Endothelial cell of hepatic sinusoid (primary cell): ENCODE measurements at regions not wholly inside any gene's neighbourhood (a gene's known extent, or its start where the extent isn't known, plus 50 kb on each side); places are given as distances from the start of the nearest gene placed in this dataset.
"Not testable (repeated sequence)": the region's sequence is repeated elsewhere in the genome, so short reads cannot be mapped to it uniquely, and the experiment has no call there.

Experiments used
- in situ Hi-C: cut with HindIII; loops from 2 replicates; pipeline ENCODE4 v1.10.0; 2017; ENCODE audit warnings: low sequenced_read_pairs

- in situ Hi-C loops, result no loop called here
These were observed 222.2 kb upstream of the SLC35B3 start for GRCh38 chr6:8657522-8657921.

GRCh38 chr6:8655670-8656454 lies 220.5 kb upstream of the SLC35B3 start:
- in situ Hi-C loops, result no loop called here

- in situ Hi-C loops, result no loop called here
These were observed 217.4 kb upstream of the SLC35B3 start for GRCh38 chr6:8652710-8653109.

DNA sequence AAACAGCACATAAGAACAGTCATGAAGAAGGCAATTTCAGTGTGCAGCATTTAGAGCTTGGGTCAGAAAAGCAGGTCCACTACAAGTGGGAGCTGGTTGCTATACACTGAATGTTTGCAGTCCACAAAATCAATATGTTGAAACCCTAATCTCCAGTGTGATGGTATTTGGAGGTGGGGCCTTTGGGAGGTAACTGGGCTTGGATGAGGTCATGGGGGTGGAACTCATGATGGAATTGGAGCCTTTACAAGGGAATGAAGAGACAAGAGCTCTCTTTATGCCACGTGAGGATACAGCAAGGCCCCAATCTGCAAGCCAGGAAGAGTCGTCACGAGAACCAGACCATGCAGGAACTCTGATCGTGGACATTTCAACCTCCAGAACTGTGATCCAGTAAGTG lies 216.7 kb upstream of the SLC35B3 start:
- in situ Hi-C loops, result no loop called here

- in situ Hi-C loops, result no loop called here
These were observed 209.9 kb upstream of the SLC35B3 start for GRCh38 chr6:8645212-8645611.

DNA sequence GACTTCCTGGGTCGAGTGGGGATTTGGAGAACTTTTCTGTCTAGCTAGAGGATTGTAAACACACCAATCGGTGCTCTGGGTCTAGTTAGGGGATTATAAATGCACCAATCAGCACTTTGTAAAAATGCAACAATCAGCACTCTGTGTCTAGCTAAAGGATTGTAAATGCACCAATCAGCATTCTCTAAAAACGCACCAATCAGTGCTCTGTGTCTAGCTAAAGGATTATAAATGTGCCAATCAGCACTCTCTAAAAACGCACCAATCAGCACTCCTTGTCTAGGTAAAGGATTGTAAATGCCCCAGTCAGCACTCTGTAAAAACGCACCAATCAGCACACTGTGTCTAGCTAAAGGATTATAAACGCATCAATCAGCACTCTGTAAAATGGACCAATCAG lies 209.0 kb upstream of the SLC35B3 start:
- in situ Hi-C loops, result no loop called here

DNA sequence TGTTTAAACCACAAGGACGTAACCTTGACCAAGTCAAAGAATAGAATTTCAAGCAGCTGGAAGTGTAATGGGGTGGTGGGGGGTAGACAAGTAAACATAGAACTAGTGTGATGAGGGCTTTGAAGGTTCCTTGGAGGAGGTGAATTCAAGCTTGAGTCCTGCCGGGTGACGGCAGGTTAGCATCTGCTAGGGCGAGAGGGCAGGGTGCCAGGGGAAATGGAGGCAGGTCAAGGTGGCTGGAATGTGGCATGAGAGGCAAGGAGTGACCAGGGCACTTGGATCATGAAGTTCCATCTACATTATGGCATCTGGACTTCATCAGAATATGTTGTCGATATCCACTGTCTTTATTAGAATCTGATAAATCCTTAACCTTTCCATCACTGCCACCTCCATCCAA lies 207.5 kb upstream of the SLC35B3 start:
- in situ Hi-C loops, result no loop called here

GRCh38 chr6:8642131-8642530 lies 206.8 kb upstream of the SLC35B3 start:
- in situ Hi-C loops, result no loop called here

GRCh38 chr6:8639928-8640649 lies 204.7 kb upstream of the SLC35B3 start:
- in situ Hi-C loops, result no loop called here

DNA sequence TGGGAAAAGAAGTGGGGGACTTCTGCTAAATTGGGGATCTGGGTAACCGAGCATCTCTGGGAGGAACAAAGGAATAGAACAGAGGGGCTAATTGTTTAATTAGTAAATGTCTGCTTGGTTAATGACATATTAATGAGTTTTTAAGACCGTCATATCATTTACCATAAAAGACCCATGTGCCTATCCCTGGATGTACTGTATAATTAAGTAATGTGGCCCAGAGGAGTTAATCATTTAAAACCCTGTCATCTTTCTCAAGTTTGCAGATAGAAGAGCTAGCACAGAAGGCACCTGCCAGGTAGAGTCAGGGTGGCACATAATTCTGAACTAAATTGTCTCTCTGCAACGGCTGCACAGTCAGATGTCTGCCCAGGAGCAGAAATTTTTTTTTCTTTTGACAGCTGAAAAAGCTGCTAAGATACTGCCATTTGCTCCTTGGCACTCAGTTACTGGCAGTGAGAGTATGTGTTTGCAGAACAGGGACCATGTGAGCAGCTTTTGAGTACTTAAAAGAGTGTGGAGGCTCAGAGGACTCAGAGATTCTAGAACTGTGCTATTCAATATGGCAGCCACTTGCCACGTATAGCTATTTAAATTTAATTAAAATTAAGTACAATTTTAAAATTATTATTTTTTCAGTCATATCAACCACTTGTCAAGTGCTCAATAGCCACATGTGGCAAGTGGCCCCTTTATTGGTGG lies 202.7 kb upstream of the SLC35B3 start:
- in situ Hi-C loops, result no loop called here

DNA sequence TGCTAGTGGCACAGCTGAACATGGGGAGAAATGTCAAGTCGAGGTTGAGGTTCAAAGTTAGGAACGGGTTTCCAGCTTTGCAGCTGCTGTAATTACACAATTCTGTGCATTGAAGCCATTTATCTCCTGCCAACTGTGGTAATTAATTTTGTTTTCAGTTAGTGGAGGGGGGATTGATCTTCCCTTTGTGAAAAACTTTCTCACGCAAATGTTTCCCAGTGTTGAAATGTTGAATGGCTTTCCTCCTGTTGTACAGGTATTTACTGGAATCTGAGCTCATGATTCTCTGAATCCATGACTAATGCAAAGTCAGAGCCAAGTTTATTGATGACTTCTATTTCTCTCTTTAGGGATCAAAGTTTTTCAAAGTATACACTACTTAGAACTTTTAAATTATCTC lies 198.4 kb upstream of the SLC35B3 start:
- in situ Hi-C loops, result no loop called here

DNA sequence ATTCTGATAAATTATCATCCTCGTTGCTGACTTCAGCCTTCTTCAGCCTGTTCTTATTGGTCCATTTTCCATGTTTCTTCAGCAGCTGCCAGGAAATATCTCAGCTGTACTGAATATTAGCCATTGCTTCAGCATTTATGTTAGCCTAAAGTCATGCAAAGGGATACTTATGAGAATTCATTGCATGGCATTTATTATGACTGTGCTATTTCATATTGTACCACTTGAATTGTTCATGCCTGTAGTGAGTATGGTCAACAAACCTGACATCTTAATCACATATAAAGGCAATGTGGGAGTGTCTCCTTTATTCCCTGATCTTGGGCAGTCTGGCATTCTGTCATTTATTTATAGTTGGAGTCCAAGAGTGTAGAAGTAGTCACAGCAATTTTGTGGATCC lies 193.4 kb upstream of the SLC35B3 start:
- in situ Hi-C loops, result no loop called here

- in situ Hi-C loops, result no loop called here
These were observed 192.7 kb upstream of the SLC35B3 start for GRCh38 chr6:8628063-8628462.

- in situ Hi-C loops, result no loop called here
These were observed 191.9 kb upstream of the SLC35B3 start for GRCh38 chr6:8627085-8627861.

DNA sequence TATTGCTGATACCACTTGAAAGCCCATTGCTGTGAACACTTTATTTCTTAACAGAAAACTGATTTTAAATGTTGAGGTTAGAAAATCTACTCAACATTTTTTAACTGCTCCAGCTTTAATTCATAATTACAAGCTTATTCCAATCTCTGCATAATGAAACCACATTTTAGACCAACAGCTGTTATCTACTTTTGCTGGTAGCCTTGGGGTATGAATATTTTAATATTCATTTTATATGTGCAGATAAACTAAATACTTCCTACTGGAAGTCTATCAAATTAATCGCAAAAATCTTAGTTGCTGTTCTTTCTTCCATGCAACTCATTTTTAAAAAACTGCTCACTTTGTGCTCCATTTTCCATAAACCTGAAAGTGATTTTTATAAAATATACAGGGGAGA lies 189.3 kb upstream of the SLC35B3 start:
- in situ Hi-C loops, result no loop called here

DNA sequence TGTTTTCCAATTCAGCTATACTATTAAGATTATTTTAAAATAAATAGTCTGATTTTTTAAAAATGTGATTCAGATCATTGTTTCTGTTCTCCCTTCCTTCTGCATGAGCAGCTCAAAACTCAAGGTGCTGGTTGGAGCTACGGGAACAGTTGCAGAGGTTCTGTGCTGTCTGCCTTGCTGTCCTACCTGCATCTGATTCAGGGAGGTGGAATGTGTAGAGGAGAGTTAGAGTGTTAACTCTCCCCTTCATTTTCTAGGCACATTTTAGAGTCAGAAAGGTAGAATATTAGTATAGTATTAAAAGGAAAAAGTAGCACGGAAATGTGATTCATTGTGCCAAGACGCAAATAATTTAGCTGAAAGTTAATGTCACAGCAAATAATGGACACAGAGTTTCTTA lies 188.1 kb upstream of the SLC35B3 start:
- in situ Hi-C loops, result no loop called here

DNA sequence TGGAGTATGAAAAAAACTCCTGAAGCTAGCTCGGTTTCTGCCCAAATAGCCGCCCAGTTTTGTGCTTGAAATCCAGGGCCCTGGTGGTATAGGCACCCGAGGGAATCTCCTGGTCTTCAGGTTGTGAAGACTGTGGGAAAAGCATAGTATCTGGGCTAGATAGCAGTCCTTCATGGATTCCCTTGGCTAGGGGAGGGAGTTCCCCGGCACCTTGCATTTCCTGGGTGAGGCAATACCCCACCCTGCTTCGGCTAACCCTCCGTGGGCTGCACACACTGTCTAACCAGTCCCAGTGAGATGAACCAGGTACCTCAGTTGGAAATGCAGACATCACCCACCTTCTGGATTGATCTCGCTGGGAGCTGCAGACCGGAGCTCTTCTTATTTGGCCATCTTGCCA lies 184.5 kb upstream of the SLC35B3 start:
- in situ Hi-C loops, result no loop called here

GRCh38 chr6:8619408-8619807 lies 184.1 kb upstream of the SLC35B3 start:
- in situ Hi-C loops, result not testable (repeated sequence)

- in situ Hi-C loops, result no loop called here
These were observed 173.4 kb upstream of the SLC35B3 start for GRCh38 chr6:8608737-8609136.

DNA sequence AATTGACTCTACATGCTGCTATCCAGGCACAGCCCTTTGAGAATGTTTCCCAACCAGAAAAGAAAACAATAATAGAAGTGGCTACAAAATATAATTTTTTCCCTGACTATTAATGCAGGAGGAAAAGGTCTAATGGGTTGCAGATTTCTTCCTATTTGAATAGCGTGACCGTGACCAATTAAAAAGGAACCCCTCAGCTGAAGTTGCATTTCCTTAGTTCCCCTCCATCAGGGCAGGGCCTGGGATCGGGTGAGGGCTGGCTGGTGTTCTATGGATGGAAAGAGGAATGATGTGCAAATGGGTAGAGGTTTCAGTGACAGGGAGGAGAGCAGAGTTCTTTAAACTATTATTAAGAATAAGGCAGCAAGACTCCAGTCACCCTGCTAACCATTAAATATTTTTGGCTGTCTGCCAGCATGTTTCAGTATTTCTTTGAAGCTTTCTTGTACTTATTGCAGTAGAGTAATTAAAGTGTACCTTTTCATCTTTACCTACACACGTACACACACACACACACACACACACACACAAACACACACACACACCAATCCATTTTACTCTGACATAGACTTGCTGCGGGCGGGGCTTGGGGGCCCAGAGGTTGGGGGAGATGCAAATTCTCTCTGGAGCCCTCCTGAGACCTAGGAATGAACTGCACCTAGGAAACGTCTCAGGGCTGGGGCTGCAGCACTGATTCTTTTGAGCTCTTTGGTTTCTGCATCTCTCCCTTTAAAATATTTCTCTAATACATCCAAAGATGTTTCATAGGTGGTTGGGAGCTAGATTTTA lies 154.8 kb upstream of the SLC35B3 start:
- in situ Hi-C loops, result no loop called here
